Gastroesophageal sphincter (tissue), 4 donors: ENCODE measurements at regions not wholly inside any gene's neighbourhood (a gene's known extent, or its start where the extent isn't known, plus 50 kb on each side); places are given as distances from the start of the nearest gene placed in this dataset.

Experiments
- ATAC-seq: fragments of 150-250 bp; one replicate; pipeline ENCODE4 v1.9.1; 2016; ENCODE audit warnings: mild to moderate bottlenecking, moderate library complexity
- H3K27ac ChIP-seq, 4 donors: fragments of 200-600 bp; sonication (generic) in 3 of 4; 1 replicate in 3 of 4; 2 replicates in 1 of 4; pipeline ENCODE4 v1.5.1; 2016 to 2019
- H3K27me3 ChIP-seq: fragments of 200-600 bp; sonication (generic); one replicate; pipeline ENCODE4 v1.5.1; 2019
- H3K36me3 ChIP-seq, 2 donors: fragments of 200-600 bp; sonication (generic); one replicate each; pipeline ENCODE4 v1.5.1; 2019; ENCODE audit warnings: control low read depth in 1 of 2
- H3K4me1 ChIP-seq, 3 donors: fragments of 200-600 bp; sonication (generic); 1 replicate in 2 of 3; 2 replicates in 1 of 3; pipeline ENCODE4 v1.5.1; 2016 to 2019; ENCODE audit warnings: control low read depth in 2 of 3
- H3K4me3 ChIP-seq, 2 donors: fragments of 200-600 bp; sonication (generic); one replicate each; pipeline ENCODE4 v1.5.1; 2019; ENCODE audit warnings: mild to moderate bottlenecking in 1 of 2, moderate library complexity in 1 of 2
- H3K9me3 ChIP-seq, 3 donors: fragments of 200-600 bp; sonication (generic); one replicate each; pipeline ENCODE4 v1.5.1; 2017 to 2019; ENCODE audit warnings: control low read depth in 2 of 3
- CTCF ChIP-seq, 4 experiments: fragments of 200-600 bp in 2 of 4; fragments of 450-650 bp in 2 of 4; sonication (generic) in 1 of 4; IDR thresholded peaks; one replicate each; pipeline ENCODE4 v1.5.1; 2017 to 2019; ENCODE audit warnings: antibody characterized with exemption in 4 of 4, mild to moderate bottlenecking in 2 of 4, moderate library complexity in 2 of 4
- EP300 ChIP-seq: sonication (generic); formaldehyde crosslinking; IDR thresholded peaks from one replicate; pipeline ENCODE4 v1.6.1; 2017; ENCODE audit warnings: antibody characterized with exemption, mild to moderate bottlenecking
- POLR2A ChIP-seq, 2 donors: fragments of 450-650 bp; IDR thresholded peaks; one replicate each; pipeline ENCODE4 v1.6.1; 2017; ENCODE audit warnings: antibody characterized with exemption in 2 of 2, mild to moderate bottlenecking in 2 of 2, moderate library complexity in 1 of 2
- POLR2AphosphoS5 ChIP-seq: sonication (generic); formaldehyde crosslinking; IDR thresholded peaks from one replicate; pipeline ENCODE4 v1.6.1; 2017; ENCODE audit warnings: antibody characterized with exemption
- WGBS, 2 donors: methylation state at CpG; one replicate each; pipeline ENCODE4 v1.1.5; 2018; ENCODE audit warnings: low coverage in 1 of 2; 5-methylcytosine and 5-hydroxymethylcytosine counted together

GRCh38 chr11:23767576-23767975, 729.3 kb upstream of the LUZP2 start:
- H3K27me3 ChIP-seq: no peaks in the 10 kb centered on the region
- no peak for ATAC-seq
- H3K36me3 ChIP-seq: no peaks in the 10 kb centered on the region
- no peak overlapping the region for H3K4me3 ChIP-seq
- H3K4me1 ChIP-seq: no peaks in the 10 kb centered on the region
- H3K27ac ChIP-seq: no peak overlapping the region
- H3K9me3 ChIP-seq: no peaks in the 10 kb centered on the region
- no peak for TF ChIP-seq EP300
- TF ChIP-seq POLR2A (IDR thresholded peaks at IDR 0.05): no peak
- TF ChIP-seq CTCF (IDR thresholded peaks at IDR 0.05): no peak
- TF ChIP-seq POLR2AphosphoS5: no peak
- 15 to 80% methylated on average over 1 of the region's 1 CpG for WGBS, 2 donors

GRCh38 chr11:23769214-23769613, 727.6 kb upstream of the LUZP2 start:
- Histone ChIP-seq H3K4me3 (no peak overlapping the region), H3K27me3 (no peaks in the 10 kb centered on the region), H3K9me3 (no peaks in the 10 kb centered on the region), H3K4me1 (no peaks in the 10 kb centered on the region), H3K36me3 (no peaks in the 10 kb centered on the region), H3K27ac (no peak overlapping the region)
- TF ChIP-seq POLR2AphosphoS5 (no peak), EP300 (no peak), CTCF (IDR thresholded peaks at IDR 0.05) (no peak), POLR2A (IDR thresholded peaks at IDR 0.05) (no peak)
- ATAC-seq: no peak
- 80 to 90% methylated on average over 1 of the region's 1 CpG for WGBS, 2 donors

GRCh38 chr11:23772081-23772480, 724.8 kb upstream of the LUZP2 start:
- Histone ChIP-seq H3K36me3 (no peaks in the 10 kb centered on the region), H3K4me3 (no peak overlapping the region), H3K4me1 (no peaks in the 10 kb centered on the region), H3K27me3 (no peaks in the 10 kb centered on the region), H3K9me3 (no peaks in the 10 kb centered on the region), H3K27ac (no peak overlapping the region)
- TF ChIP-seq POLR2A (IDR thresholded peaks at IDR 0.05): no peak
- TF ChIP-seq EP300: no peak
- no peak for TF ChIP-seq POLR2AphosphoS5
- TF ChIP-seq CTCF (IDR thresholded peaks at IDR 0.05): no peak
- WGBS, 2 donors: 0% methylated on average over 1 of the region's 1 CpG
- no peak for ATAC-seq

GRCh38 chr11:23778971-23779370, 717.9 kb upstream of the LUZP2 start:
- H3K36me3 ChIP-seq: no peaks in the 10 kb centered on the region
- H3K4me3 ChIP-seq: no peak overlapping the region
- no peaks in the 10 kb centered on the region for H3K9me3 ChIP-seq
- no peak for ATAC-seq
- WGBS, 2 donors: 25 to 67% methylated on average over 1 of the region's 1 CpG
- H3K27me3 ChIP-seq: no peaks in the 10 kb centered on the region
- no peaks in the 10 kb centered on the region for H3K4me1 ChIP-seq
- H3K27ac ChIP-seq: no peak overlapping the region
- TF ChIP-seq POLR2A (IDR thresholded peaks at IDR 0.05) (no peak), EP300 (no peak), CTCF (IDR thresholded peaks at IDR 0.05) (no peak), POLR2AphosphoS5 (no peak)

GRCh38 chr11:23780231-23780630, 716.6 kb upstream of the LUZP2 start:
- no peak for TF ChIP-seq POLR2AphosphoS5
- no peak for TF ChIP-seq POLR2A (IDR thresholded peaks at IDR 0.05)
- TF ChIP-seq CTCF (IDR thresholded peaks at IDR 0.05): no peak
- no peak for TF ChIP-seq EP300
- no peak overlapping the region for H3K27ac ChIP-seq
- ATAC-seq: no peak

More at GRCh38 chr11:23780231-23780630, 716.6 kb upstream of the LUZP2 start:
- Histone ChIP-seq H3K9me3 (no peaks in the 10 kb centered on the region), H3K36me3 (no peaks in the 10 kb centered on the region), H3K4me3 (no peak overlapping the region), H3K27me3 (no peaks in the 10 kb centered on the region), H3K4me1 (no peaks in the 10 kb centered on the region)
